ENCODE measurements at regions not wholly inside any gene's neighbourhood (a gene's known extent, or its start where the extent isn't known, plus 50 kb on each side); places are given as distances from the start of the nearest gene placed in this dataset.

DNA sequence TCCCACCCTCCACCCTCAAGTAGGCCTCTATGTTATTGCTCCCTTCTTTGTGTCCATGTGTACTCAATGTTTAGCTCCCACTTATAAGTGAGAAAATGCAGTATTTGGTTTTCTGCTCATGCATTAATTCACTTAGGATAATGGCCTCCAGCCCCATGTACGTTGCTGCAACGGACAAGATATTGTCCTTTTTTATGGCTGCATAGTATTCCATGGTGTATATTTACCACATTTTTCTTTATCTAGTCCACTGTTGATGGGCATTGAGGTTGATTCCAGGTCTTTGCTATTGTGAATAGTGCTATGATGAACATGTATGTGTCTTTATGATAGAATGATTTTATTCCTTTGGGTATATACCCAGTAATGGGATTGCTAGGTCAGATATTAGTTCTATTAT lies 64.1 kb upstream of the NNAT start:
- TF ChIP-seq TP53 (CRISPR knock-in tag; IDR thresholded peaks at IDR 0.05) = no peak
- TF ChIP-seq, protein P1, sequence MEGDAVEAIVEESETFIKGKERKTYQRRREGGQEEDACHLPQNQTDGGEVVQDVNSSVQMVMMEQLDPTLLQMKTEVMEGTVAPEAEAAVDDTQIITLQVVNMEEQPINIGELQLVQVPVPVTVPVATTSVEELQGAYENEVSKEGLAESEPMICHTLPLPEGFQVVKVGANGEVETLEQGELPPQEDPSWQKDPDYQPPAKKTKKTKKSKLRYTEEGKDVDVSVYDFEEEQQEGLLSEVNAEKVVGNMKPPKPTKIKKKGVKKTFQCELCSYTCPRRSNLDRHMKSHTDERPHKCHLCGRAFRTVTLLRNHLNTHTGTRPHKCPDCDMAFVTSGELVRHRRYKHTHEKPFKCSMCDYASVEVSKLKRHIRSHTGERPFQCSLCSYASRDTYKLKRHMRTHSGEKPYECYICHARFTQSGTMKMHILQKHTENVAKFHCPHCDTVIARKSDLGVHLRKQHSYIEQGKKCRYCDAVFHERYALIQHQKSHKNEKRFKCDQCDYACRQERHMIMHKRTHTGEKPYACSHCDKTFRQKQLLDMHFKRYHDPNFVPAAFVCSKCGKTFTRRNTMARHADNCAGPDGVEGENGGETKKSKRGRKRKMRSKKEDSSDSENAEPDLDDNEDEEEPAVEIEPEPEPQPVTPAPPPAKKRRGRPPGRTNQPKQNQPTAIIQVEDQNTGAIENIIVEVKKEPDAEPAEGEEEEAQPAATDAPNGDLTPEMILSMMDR (IDR thresholded peaks at IDR 0.05) = no peak
- TF ChIP-seq CHD2 (IDR thresholded peaks at IDR 0.05; ENCODE audit: low read length, partially characterized antibody) = no peak
- TF ChIP-seq POLR2A (IDR thresholded peaks at IDR 0.05; ENCODE audit: low read length) = no peak
- no peak for TF ChIP-seq NFE2L2 (conservative IDR thresholded peaks at IDR 0.05; ENCODE audit: low read length)
- no peak for TF ChIP-seq SMC3 (IDR thresholded peaks at IDR 0.05)
